K562 (cell line): ENCODE measurements at regions not wholly inside any gene's neighbourhood (a gene's known extent, or its start where the extent isn't known, plus 50 kb on each side); places are given as distances from the start of the nearest gene placed in this dataset.

Experiments
- ATAC-seq: fragments of 200-7000 bp; cut with Tn5 transposase; 3 replicates; pipeline ENCODE4 v1.9.1; 2020; ENCODE audit warnings: moderate library complexity
- BruUV-seq: library from RNA; stranded (reverse); fragments of 400-500 nt; replicated peaks from 2 replicates; lab custom pipeline; 2021; lab: Mats Ljungman, UMichigan
- CTCF ChIA-PET: fragments of 300-600 bp; formaldehyde crosslinking; extraction: SDS; loops from one replicate; lab custom pipeline; 2021; ENCODE audit warnings: low intra/inter-chr PET ratio; lab: Yijun Ruan, JAX
- POLR2A ChIA-PET: fragments of 300-600, 350-650 bp; sonication (Branson Sonifier 250); formaldehyde crosslinking; extraction: SDS; loops from one replicate; lab custom pipeline; 2021; ENCODE audit warnings: antibody characterized with exemption, inconsistent platforms; lab: Yijun Ruan, JAX
- DNase-seq, 4 experiments: peaks; one replicate each; pipeline versions ENCODE4 v3.0.0 to v3.0.0-alpha.2; 2011 to 2018; ENCODE audit warnings: low spot score in 3 of 4, mixed read lengths in 3 of 4; ENCODE audit errors: extremely low read depth in 1 of 4
- FAIRE-seq: peaks from 2 replicates; lab custom pipeline; 2011; peaks lifted over from hg19 to GRCh38; lab: Jason Lieb, UNC
- H2AFZ ChIP-seq: 2 replicates; pipeline ENCODE4 v1.6.0; 2011; ENCODE audit warnings: low read depth, low read length, control low read depth, inconsistent platforms
- H3K27ac ChIP-seq: fragments of 200-600 bp; 3 replicates; pipeline ENCODE4 v1.8.0; 2011; ENCODE audit warnings: low read depth, mild to moderate bottlenecking, control low read depth, inconsistent platforms, low read length, moderate library complexity, mixed read lengths; ENCODE audit errors: extremely low read depth
- H3K27me3 ChIP-seq, 2 experiments: fragments of 300-600 bp in 1 of 2; 2 replicates in 1 of 2; 3 replicates in 1 of 2; pipeline versions ENCODE4 v1.6.0 to v1.8.0; 2011; ENCODE audit warnings: inconsistent platforms in 2 of 2, low read length in 2 of 2, mild to moderate bottlenecking in 1 of 2, mixed read lengths in 1 of 2, moderate library complexity in 1 of 2; ENCODE audit not compliant: control insufficient read depth in 2 of 2, insufficient read depth in 2 of 2
- H3K36me3 ChIP-seq: fragments of 300-600 bp; 3 replicates; pipeline ENCODE4 v1.8.0; 2011; ENCODE audit warnings: mild to moderate bottlenecking, low read length, inconsistent platforms; ENCODE audit not compliant: control insufficient read depth, insufficient read depth
- H3K4me1 ChIP-seq, 2 experiments: fragments of 200-600 bp in 1 of 2; replicated peaks in 1 of 2; 2 replicates in 1 of 2; 3 replicates in 1 of 2; pipeline versions ENCODE4 v1.5.1 to v1.8.0; 2011; ENCODE audit warnings: inconsistent platforms in 2 of 2, low read length in 2 of 2, mild to moderate bottlenecking in 1 of 2, mixed read lengths in 1 of 2, moderate library complexity in 1 of 2; ENCODE audit not compliant: control insufficient read depth in 2 of 2, insufficient read depth in 2 of 2
- H3K4me2 ChIP-seq: 2 replicates; pipeline ENCODE4 v1.6.1; 2011; ENCODE audit warnings: low read length, control low read depth, inconsistent platforms, mixed read lengths; ENCODE audit not compliant: insufficient read depth
- H3K4me3 ChIP-seq: fragments of 200-600 bp; sonication (generic), shearing (Covaris generic); 2 replicates; pipeline ENCODE4 v1.5.1; 2016; ENCODE audit warnings: control low read depth, inconsistent platforms
- H3K79me2 ChIP-seq: fragments of 200-600 bp; 3 replicates; pipeline ENCODE4 v1.8.0; 2011; ENCODE audit warnings: low read length, inconsistent platforms; ENCODE audit not compliant: control insufficient read depth, insufficient read depth
- H3K9ac ChIP-seq, 2 experiments: 2 replicates each; pipeline versions ENCODE4 v1.6.0 to v1.6.1; 2011; ENCODE audit warnings: low read depth in 2 of 2, low read length in 2 of 2, control low read depth in 1 of 2, inconsistent platforms in 1 of 2, mild to moderate bottlenecking in 1 of 2, mixed read lengths in 1 of 2; ENCODE audit not compliant: insufficient read depth in 1 of 2
- H3K9me1 ChIP-seq: one replicate; pipeline ENCODE4 v1.6.0; 2011; ENCODE audit warnings: inconsistent platforms, mild to moderate bottlenecking, low read length, moderate library complexity; ENCODE audit not compliant: control insufficient read depth, insufficient read depth
- H3K9me3 ChIP-seq: replicated peaks from 2 replicates; pipeline ENCODE4 v1.5.1; 2011; ENCODE audit warnings: low read depth, low read length, inconsistent platforms; ENCODE audit not compliant: control insufficient read depth, insufficient read depth
- H4K20me1 ChIP-seq: replicated peaks from 2 replicates; pipeline ENCODE4 v1.6.1; 2011; ENCODE audit warnings: low read length, inconsistent platforms, mixed read lengths; ENCODE audit not compliant: control insufficient read depth, insufficient read depth
- CEBPB ChIP-seq: fragments of 450-650 bp; IDR thresholded peaks from 2 replicates; pipeline ENCODE4 v1.6.1; 2016; ENCODE audit warnings: missing genetic modification characterization, missing compliant biosample characterization
- DPF2 ChIP-seq: fragments of 450-650 bp; IDR thresholded peaks from 2 replicates; pipeline ENCODE4 v1.6.1; 2016
- NFE2L1 ChIP-seq: fragments of 450-650 bp; IDR thresholded peaks from 2 replicates; pipeline ENCODE4 v1.6.1; 2016; ENCODE audit warnings: missing genetic modification characterization, low read depth, mild to moderate bottlenecking, missing compliant biosample characterization, moderate library complexity, borderline replicate concordance
- RBM22 ChIP-seq: fragments of 200-400 bp; formaldehyde crosslinking; IDR thresholded peaks from 2 replicates; pipeline ENCODE4 v1.6.1; 2018; ENCODE audit warnings: low read length, low read depth; ENCODE audit not compliant: poor library complexity, severe bottlenecking
- TBL1XR1 ChIP-seq, 2 experiments: IDR thresholded peaks; 2 replicates each; pipeline ENCODE4 v1.6.1; 2012; ENCODE audit warnings: improper control_type of control experiment in 2 of 2, low read length in 2 of 2, mild to moderate bottlenecking in 1 of 2
- ZNF217 ChIP-seq: sonication (generic); formaldehyde crosslinking; IDR thresholded peaks from 2 replicates; pipeline ENCODE4 v1.8.0; 2022; ENCODE audit warnings: mild to moderate bottlenecking, missing genetic modification reagents
- ZNF57 ChIP-seq: fragments of 450-650 bp; formaldehyde crosslinking; IDR thresholded peaks from 2 replicates; pipeline ENCODE4 v1.4.0; 2020; ENCODE audit warnings: mild to moderate bottlenecking, moderate library complexity
- ZNF668 ChIP-seq: fragments of 250-450 bp; sonication (Bioruptor Pico); IDR thresholded peaks from 2 replicates; pipeline ENCODE4 v1.8.0; 2022; ENCODE audit warnings: mild to moderate bottlenecking, inconsistent platforms
- ZNF76 ChIP-seq: fragments of 250-450 bp; sonication (Bioruptor Pico); IDR thresholded peaks from 2 replicates; pipeline ENCODE4 v1.4.0; 2020; ENCODE audit warnings: mild to moderate bottlenecking, moderate library complexity, borderline replicate concordance
- WGBS: fragments of 100-300 bp; shearing (Covaris generic); methylation state at CpG from one replicate; pipeline ENCODE4 v1.1.6; 2016; ENCODE audit warnings: low coverage, mixed read lengths; ENCODE audit not compliant: insufficient coverage; ENCODE audit errors: missing lambda C conversion rate; 5-methylcytosine and 5-hydroxymethylcytosine counted together
- in situ Hi-C: fragments of 300-500 bp; cut with MboI; formaldehyde crosslinking; loops from 4 replicates; pipeline ENCODE4 v1.15.0; 2018; ENCODE audit warnings: inconsistent platforms, mixed read lengths
- intact Hi-C: fragments of 100-400 bp; cut with micrococcal nuclease; formaldehyde crosslinking; loops from 2 replicates; pipeline ENCODE4 v1.14.2; 2022
- TF ChIP-seq, protein P1 (sequence below): sonication (generic); formaldehyde crosslinking; IDR thresholded peaks from 2 replicates; pipeline ENCODE4 v1.8.0; 2022; ENCODE audit warnings: mild to moderate bottlenecking, missing genetic modification reagents

- TF ChIP-seq, protein P1, sequence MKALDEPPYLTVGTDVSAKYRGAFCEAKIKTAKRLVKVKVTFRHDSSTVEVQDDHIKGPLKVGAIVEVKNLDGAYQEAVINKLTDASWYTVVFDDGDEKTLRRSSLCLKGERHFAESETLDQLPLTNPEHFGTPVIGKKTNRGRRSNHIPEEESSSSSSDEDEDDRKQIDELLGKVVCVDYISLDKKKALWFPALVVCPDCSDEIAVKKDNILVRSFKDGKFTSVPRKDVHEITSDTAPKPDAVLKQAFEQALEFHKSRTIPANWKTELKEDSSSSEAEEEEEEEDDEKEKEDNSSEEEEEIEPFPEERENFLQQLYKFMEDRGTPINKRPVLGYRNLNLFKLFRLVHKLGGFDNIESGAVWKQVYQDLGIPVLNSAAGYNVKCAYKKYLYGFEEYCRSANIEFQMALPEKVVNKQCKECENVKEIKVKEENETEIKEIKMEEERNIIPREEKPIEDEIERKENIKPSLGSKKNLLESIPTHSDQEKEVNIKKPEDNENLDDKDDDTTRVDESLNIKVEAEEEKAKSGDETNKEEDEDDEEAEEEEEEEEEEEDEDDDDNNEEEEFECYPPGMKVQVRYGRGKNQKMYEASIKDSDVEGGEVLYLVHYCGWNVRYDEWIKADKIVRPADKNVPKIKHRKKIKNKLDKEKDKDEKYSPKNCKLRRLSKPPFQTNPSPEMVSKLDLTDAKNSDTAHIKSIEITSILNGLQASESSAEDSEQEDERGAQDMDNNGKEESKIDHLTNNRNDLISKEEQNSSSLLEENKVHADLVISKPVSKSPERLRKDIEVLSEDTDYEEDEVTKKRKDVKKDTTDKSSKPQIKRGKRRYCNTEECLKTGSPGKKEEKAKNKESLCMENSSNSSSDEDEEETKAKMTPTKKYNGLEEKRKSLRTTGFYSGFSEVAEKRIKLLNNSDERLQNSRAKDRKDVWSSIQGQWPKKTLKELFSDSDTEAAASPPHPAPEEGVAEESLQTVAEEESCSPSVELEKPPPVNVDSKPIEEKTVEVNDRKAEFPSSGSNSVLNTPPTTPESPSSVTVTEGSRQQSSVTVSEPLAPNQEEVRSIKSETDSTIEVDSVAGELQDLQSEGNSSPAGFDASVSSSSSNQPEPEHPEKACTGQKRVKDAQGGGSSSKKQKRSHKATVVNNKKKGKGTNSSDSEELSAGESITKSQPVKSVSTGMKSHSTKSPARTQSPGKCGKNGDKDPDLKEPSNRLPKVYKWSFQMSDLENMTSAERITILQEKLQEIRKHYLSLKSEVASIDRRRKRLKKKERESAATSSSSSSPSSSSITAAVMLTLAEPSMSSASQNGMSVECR (CRISPR knock-in tag) = no peak
- TF ChIP-seq DPF2 = no peak
- no peak for TF ChIP-seq ZNF57 (CRISPR knock-in tag)
Measured at GRCh38 chr13:73310366-73310765, 251.6 kb downstream of the KLF5 start (continued).

DNA sequence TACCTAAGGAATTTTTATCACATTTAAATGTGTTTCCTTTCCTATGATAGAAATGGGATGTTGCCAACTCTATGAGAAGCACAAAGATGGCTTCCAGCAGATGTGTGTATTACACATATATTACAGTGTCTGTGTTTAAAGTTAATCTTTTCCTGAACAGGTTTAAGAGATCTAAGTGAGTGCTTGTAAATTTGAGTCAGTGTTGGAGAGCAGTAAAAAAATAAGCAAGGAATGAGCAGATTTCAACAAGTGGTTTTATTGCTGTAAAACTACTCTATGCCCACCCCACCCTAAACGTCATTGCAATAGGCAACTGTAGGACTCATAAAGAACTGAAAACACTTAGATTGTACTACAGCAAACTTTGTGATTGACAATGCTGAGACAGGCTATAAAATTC, 248.7 kb downstream of the KLF5 start:
- intact Hi-C loops (no loop called here), in situ Hi-C loops (no loop called here)
- no peaks in the 10 kb centered on the region for H3K79me2 ChIP-seq
- TF ChIP-seq CEBPB (tag) (no peak), ZNF76 (CRISPR knock-in tag) (no peak), ZNF668 (no peak), RBM22 (no peak), ZNF217 (no peak), TBL1XR1 (IDR thresholded peaks at IDR 0.05; ENCODE audit: low read length in 2 of 2) (no peak), NFE2L1 (tag) (no peak)
- H3K9ac ChIP-seq = no peak overlapping the region
- no peak overlapping the region for H2AFZ ChIP-seq
- POLR2A ChIA-PET = no interaction called here
- no peaks in the 10 kb centered on the region for H3K9me3 ChIP-seq
- no peak for ATAC-seq
- no peak overlapping the region for H3K4me3 ChIP-seq
- H3K4me1 ChIP-seq = no peaks in the 10 kb centered on the region
- H3K9me1 ChIP-seq = no peaks in the 10 kb centered on the region
- BruUV-seq = no TSS peak
- 0% methylated on average over 1 of the region's 1 CpG for WGBS
- H3K36me3 ChIP-seq = no peaks in the 10 kb centered on the region
- H4K20me1 ChIP-seq = no peaks in the 10 kb centered on the region
- H3K27me3 ChIP-seq = no peaks in the 10 kb centered on the region
- no peak overlapping the region for H3K4me2 ChIP-seq
- no peak overlapping the region for H3K27ac ChIP-seq
- no peak for FAIRE-seq
- DNase-seq = no peak
- CTCF ChIA-PET = no interaction called here
